C4-2B (cell line): ENCODE measurements at regions not wholly inside any gene's neighbourhood (a gene's known extent, or its start where the extent isn't known, plus 50 kb on each side); places are given as distances from the start of the nearest gene placed in this dataset.

Experiments used
- ZFX ChIP-seq: fragments of 450-650 bp; IDR thresholded peaks from 2 replicates; pipeline ENCODE4 v1.6.1; 2017
- TF ChIP-seq, protein P1 (sequence below): fragments of 450-650 bp; conservative IDR thresholded peaks from 2 replicates; pipeline ENCODE4 v1.5.1; 2017; ENCODE audit warnings: mild to moderate bottlenecking

DNA sequence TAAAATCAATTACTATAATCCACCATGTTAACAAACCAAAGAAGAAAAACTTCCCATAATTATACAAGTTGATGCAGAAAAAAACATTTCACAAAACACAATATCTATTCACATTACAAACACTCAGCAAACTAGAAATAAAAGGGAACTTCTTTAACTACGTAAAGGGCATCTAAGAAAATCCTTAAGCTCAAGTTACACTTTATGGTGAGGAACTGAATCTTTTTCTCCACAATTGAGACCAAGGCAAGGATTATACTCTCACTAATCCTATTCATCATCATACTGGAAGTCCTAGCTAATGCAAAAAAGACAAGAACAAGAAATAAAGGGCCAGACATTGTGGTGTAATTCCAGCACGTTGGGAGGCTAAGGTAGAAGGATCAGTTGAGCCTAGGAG, 159.9 kb downstream of the ZNF365 start:
- TF ChIP-seq, protein P1, sequence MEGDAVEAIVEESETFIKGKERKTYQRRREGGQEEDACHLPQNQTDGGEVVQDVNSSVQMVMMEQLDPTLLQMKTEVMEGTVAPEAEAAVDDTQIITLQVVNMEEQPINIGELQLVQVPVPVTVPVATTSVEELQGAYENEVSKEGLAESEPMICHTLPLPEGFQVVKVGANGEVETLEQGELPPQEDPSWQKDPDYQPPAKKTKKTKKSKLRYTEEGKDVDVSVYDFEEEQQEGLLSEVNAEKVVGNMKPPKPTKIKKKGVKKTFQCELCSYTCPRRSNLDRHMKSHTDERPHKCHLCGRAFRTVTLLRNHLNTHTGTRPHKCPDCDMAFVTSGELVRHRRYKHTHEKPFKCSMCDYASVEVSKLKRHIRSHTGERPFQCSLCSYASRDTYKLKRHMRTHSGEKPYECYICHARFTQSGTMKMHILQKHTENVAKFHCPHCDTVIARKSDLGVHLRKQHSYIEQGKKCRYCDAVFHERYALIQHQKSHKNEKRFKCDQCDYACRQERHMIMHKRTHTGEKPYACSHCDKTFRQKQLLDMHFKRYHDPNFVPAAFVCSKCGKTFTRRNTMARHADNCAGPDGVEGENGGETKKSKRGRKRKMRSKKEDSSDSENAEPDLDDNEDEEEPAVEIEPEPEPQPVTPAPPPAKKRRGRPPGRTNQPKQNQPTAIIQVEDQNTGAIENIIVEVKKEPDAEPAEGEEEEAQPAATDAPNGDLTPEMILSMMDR, result no peak
- TF ChIP-seq ZFX, result no peak
